AG09309 (cell line): ENCODE measurements at regions not wholly inside any gene's neighbourhood (a gene's known extent, or its start where the extent isn't known, plus 50 kb on each side); places are given as distances from the start of the nearest gene placed in this dataset.

Experiments used
- DNase-seq: peaks from one replicate; pipeline ENCODE4 v3.0.0-alpha.2; 2010; ENCODE audit warnings: low read depth
- H3K4me3 ChIP-seq: 2 replicates; pipeline ENCODE4 v1.5.1; 2011; ENCODE audit warnings: mild to moderate bottlenecking, low read depth, low read length, moderate library complexity; ENCODE audit not compliant: control insufficient read depth
- CTCF ChIP-seq: IDR thresholded peaks from 2 replicates; pipeline ENCODE4 v1.5.1; 2011; ENCODE audit warnings: mild to moderate bottlenecking, low read depth, low read length, inconsistent platforms; ENCODE audit not compliant: insufficient read depth, control insufficient read depth; ENCODE audit errors: missing control alignments

GRCh38 chr9:96038271-96038670 lies 162.8 kb downstream of the ERCC6L2 start:
- H3K4me3 ChIP-seq = no peak overlapping the region
- DNase-seq = no peak
- no peak for TF ChIP-seq CTCF

DNA sequence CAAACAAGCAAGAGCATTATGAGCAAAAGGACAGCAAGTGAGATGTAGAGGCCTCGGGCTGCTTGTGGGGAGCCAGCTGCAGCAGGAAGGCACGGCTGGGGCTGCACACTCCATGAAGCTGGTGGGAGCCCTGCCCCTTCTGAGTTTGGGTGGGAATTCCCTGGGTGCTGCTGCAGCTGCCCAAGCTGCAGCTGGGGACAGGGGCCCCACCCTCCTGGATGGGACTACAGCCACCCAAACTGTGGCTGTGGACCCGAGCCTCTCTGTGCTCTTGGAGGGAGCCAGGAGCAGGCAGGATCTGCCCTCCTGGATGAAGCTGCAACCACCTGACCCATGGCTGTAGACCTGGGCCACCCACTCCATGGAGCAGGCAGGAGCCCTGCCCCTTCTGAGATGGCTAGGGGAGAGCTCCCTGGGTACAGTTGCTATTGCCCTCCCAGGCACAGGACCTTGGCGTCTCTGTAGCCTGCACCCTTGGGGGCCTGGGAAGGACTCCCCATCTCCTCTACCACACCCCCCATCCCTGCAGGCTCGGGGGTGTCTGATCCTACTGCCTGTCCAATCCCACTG lies 159.1 kb downstream of the ERCC6L2 start:
- TF ChIP-seq CTCF = no peak
- H3K4me3 ChIP-seq = no peak overlapping the region
- no peak for DNase-seq

DNA sequence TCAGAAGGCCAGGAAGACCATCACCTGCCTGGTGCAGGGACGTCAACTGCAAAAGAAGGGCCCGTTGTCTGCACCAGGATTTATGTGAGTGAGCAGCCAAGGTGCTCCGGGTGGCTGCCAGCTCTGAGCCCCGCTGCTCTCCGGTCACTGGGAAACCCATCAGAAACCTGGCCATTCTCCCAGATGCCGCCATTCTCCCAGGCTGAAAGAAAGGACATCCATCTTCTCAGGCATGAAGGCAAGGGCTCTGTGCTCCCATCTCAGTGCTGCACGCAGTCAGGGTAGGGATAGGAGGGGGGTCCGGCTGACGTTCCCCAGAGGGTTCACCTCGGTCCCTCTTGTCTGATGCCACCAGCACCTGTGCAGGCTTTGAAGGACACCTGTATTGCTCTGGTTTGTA lies 158.4 kb downstream of the ERCC6L2 start:
- DNase-seq = no peak
- H3K4me3 ChIP-seq = no peak overlapping the region
- no peak for TF ChIP-seq CTCF

- no peak for TF ChIP-seq CTCF
- DNase-seq = no peak
- no peak overlapping the region for H3K4me3 ChIP-seq
These were observed 156.5 kb downstream of the ERCC6L2 start for GRCh38 chr9:96031916-96032534.

GRCh38 chr9:96031366-96031824 lies 155.9 kb downstream of the ERCC6L2 start:
- no peak for TF ChIP-seq CTCF
- no peak overlapping the region for H3K4me3 ChIP-seq
- no peak for DNase-seq

DNA sequence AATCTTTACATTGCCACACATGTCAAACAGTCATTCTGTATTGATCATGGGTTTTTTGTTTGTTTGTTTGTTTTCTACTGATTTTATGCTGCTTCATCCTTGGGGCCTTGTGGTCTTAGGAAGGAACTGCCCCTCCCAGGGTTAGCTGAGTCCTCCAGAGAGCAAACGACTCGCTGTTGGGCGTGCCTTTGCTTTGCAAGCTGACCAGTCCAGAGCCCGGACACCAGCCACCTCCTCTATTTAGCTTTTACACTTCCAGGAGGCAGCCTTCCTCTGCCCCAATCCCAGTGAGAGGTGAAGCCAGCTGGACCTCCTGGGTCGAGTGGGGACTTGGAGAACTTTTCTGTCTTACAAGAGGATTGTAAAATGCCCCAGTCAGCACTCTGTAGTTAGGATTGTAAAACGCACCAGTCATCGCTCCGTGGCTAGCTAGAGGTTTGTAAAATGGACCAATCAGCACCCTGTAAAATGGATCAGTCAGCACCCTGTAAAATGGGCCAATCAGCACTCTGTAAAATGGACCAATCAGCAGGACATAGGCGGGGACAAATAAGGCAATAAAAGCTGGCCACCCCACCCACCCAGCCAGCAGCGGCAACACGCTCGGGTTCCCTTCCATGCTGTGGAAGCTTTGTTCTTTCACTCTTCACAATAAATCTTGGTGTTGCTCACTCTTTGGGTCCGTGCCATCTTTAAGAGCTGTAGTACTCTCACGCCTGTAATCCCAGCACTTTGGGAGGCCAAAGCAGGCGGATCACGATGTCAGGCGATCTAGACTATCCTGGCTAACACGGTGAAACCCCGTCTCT lies 154.4 kb downstream of the ERCC6L2 start:
- no peak for DNase-seq
- TF ChIP-seq CTCF = no peak
- no peak overlapping the region for H3K4me3 ChIP-seq
